Trophoblast cell (in vitro differentiated cells and primary cell): ENCODE measurements at regions not wholly inside any gene's neighbourhood (a gene's known extent, or its start where the extent isn't known, plus 50 kb on each side); places are given as distances from the start of the nearest gene placed in this dataset.

Experiments
- DNase-seq, 2 donors: peaks; one replicate each; pipeline ENCODE4 v3.0.0-alpha.2; 2016
- H2AFZ ChIP-seq: 2 replicates; pipeline ENCODE4 v1.6.1; 2013; ENCODE audit warnings: low read length, moderate library complexity, mild to moderate bottlenecking; ENCODE audit not compliant: insufficient read depth, poor library complexity
- H2AK5ac ChIP-seq: 2 replicates; pipeline ENCODE4 v1.6.1; 2013; ENCODE audit warnings: mild to moderate bottlenecking, low read length
- H2BK120ac ChIP-seq: 2 replicates; pipeline ENCODE4 v1.6.1; 2013; ENCODE audit warnings: low read length, mild to moderate bottlenecking, moderate library complexity; ENCODE audit not compliant: insufficient read depth, poor library complexity
- H2BK12ac ChIP-seq: 2 replicates; pipeline ENCODE4 v1.6.1; 2013; ENCODE audit warnings: mild to moderate bottlenecking, low read length, moderate library complexity
- H2BK5ac ChIP-seq: 2 replicates; pipeline ENCODE4 v1.6.1; 2013; ENCODE audit warnings: low read length, low read depth, moderate library complexity, mild to moderate bottlenecking; ENCODE audit not compliant: poor library complexity
- H3K14ac ChIP-seq: 2 replicates; pipeline ENCODE4 v1.6.1; 2013; ENCODE audit warnings: mild to moderate bottlenecking, low read length
- H3K18ac ChIP-seq: 2 replicates; pipeline ENCODE4 v1.6.1; 2013; ENCODE audit warnings: mild to moderate bottlenecking, low read length
- H3K23ac ChIP-seq: 2 replicates; pipeline ENCODE4 v1.6.1; 2013; ENCODE audit warnings: low read length
- H3K27ac ChIP-seq: 2 replicates; pipeline ENCODE4 v1.5.1; 2013; ENCODE audit warnings: low read depth, mild to moderate bottlenecking, inconsistent platforms, low read length, moderate library complexity
- H3K27me3 ChIP-seq: 2 replicates; pipeline ENCODE4 v1.6.1; 2013; ENCODE audit warnings: inconsistent platforms, mild to moderate bottlenecking, low read length, moderate library complexity; ENCODE audit not compliant: insufficient read depth
- H3K36me3 ChIP-seq, 2 experiments: 1 replicate in 1 of 2; 2 replicates in 1 of 2; pipeline ENCODE4 v1.6.1; 2013; ENCODE audit warnings: low read length in 2 of 2, mild to moderate bottlenecking in 2 of 2, moderate library complexity in 1 of 2; ENCODE audit not compliant: insufficient read depth in 2 of 2, control insufficient read depth in 1 of 2
- H3K4ac ChIP-seq: 2 replicates; pipeline ENCODE4 v1.6.1; 2013; ENCODE audit warnings: low read depth, mild to moderate bottlenecking, low read length, moderate library complexity
- H3K4me1 ChIP-seq, 2 experiments: 1 replicate in 1 of 2; 2 replicates in 1 of 2; pipeline ENCODE4 v1.6.1; 2013; ENCODE audit warnings: low read length in 2 of 2, mild to moderate bottlenecking in 2 of 2, moderate library complexity in 1 of 2; ENCODE audit not compliant: insufficient read depth in 2 of 2, control insufficient read depth in 1 of 2
- H3K4me2 ChIP-seq: 2 replicates; pipeline ENCODE4 v1.6.1; 2013; ENCODE audit warnings: inconsistent platforms, mild to moderate bottlenecking, low read length, moderate library complexity
- H3K4me3 ChIP-seq: 2 replicates; pipeline ENCODE4 v1.5.1; 2013; ENCODE audit warnings: mild to moderate bottlenecking, low read depth, low read length, inconsistent platforms
- H3K79me1 ChIP-seq: one replicate; pipeline ENCODE4 v1.6.1; 2013; ENCODE audit warnings: low read length
- H3K79me2 ChIP-seq: 2 replicates; pipeline ENCODE4 v1.6.1; 2013; ENCODE audit warnings: low read length, mild to moderate bottlenecking; ENCODE audit not compliant: control insufficient read depth, insufficient read depth, poor library complexity
- H3K9ac ChIP-seq: 2 replicates; pipeline ENCODE4 v1.6.1; 2013; ENCODE audit warnings: mild to moderate bottlenecking, low read length
- H3K9me3 ChIP-seq: 2 replicates; pipeline ENCODE4 v1.6.1; 2013; ENCODE audit warnings: low read depth, mild to moderate bottlenecking, control low read depth, inconsistent platforms, low read length; ENCODE audit not compliant: insufficient read depth
- H4K12ac ChIP-seq: 2 replicates; pipeline ENCODE4 v1.6.1; 2013; ENCODE audit warnings: low read depth, mild to moderate bottlenecking, low read length, moderate library complexity
- H4K8ac ChIP-seq: 2 replicates; pipeline ENCODE4 v1.6.1; 2013; ENCODE audit warnings: low read depth, mild to moderate bottlenecking, low read length, moderate library complexity
- H4K91ac ChIP-seq: one replicate; pipeline ENCODE4 v1.6.1; 2013; ENCODE audit warnings: low read depth, mild to moderate bottlenecking, low read length, moderate library complexity
- WGBS: extraction: QIAGEN DNeasy Blood & Tissue Kit; methylation state at CpG from one replicate; pipeline ENCODE4 v1.1.7; 2013; ENCODE audit warnings: missing lambda C conversion rate; ENCODE audit not compliant: insufficient read length, insufficient coverage; ENCODE audit errors: extremely low coverage; 5-methylcytosine and 5-hydroxymethylcytosine counted together

- H3K14ac ChIP-seq, result no peak overlapping the region
- no peaks in the 10 kb centered on the region for H3K27me3 ChIP-seq
- H2BK12ac ChIP-seq, result no peak overlapping the region
- no peaks in the 10 kb centered on the region for H3K36me3 ChIP-seq
- H3K4me2 ChIP-seq, result no peak overlapping the region
- H4K8ac ChIP-seq, result no peak overlapping the region
- H3K4ac ChIP-seq, result no peak overlapping the region
- no peak overlapping the region for H2AK5ac ChIP-seq
- no peak overlapping the region for H3K27ac ChIP-seq
- no CpG with 5 or more reads among the region's 3 CpGs for WGBS
- no peak overlapping the region for H4K12ac ChIP-seq
- no peak overlapping the region for H2BK120ac ChIP-seq
- no peaks in the 10 kb centered on the region for H3K79me1 ChIP-seq
- no peak overlapping the region for H3K23ac ChIP-seq
- H2BK5ac ChIP-seq, result no peak overlapping the region
- H2AFZ ChIP-seq, result no peak overlapping the region
- DNase-seq, result no peak
- no peaks in the 10 kb centered on the region for H3K4me1 ChIP-seq
- no peak overlapping the region for H4K91ac ChIP-seq
- no peak overlapping the region for H3K9ac ChIP-seq
- no peaks in the 10 kb centered on the region for H3K79me2 ChIP-seq
- no peak overlapping the region for H3K4me3 ChIP-seq
- H3K9me3 ChIP-seq, result no peaks in the 10 kb centered on the region
- no peak overlapping the region for H3K18ac ChIP-seq
Measured at GRCh38 chr5:143888912-143889311, 77.0 kb downstream of the HMHB1 start.

DNA sequence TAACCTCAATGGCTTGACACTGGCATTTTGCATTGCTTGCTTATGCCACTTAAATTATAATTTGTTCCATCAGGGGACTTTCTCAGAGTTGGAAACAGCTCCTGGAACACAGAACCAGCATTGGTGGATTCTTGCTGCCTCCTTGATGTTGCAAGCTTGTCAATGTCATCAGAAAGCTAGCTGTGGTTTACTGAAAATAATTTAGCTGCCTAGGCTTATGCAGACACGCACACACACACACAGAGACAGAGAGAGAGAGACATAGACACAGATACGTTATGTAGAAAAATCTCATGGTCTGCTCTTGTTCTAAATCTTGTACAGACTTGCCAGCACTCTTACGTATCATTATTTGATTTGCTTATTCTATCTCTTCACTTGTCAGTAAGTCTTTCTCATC lies 78.0 kb downstream of the HMHB1 start:
- no peak overlapping the region for H4K91ac ChIP-seq
- WGBS, result no CpG with 5 or more reads among the region's 3 CpGs
- H3K27me3 ChIP-seq, result no peaks in the 10 kb centered on the region
- H4K8ac ChIP-seq, result no peak overlapping the region
- H3K27ac ChIP-seq, result no peak overlapping the region
- no peaks in the 10 kb centered on the region for H3K4me1 ChIP-seq
- no peak overlapping the region for H2BK5ac ChIP-seq
- no peaks in the 10 kb centered on the region for H3K79me1 ChIP-seq
- no peak overlapping the region for H2AK5ac ChIP-seq
- DNase-seq, result peak; percentile 19 to 41
- H3K9me3 ChIP-seq, result no peaks in the 10 kb centered on the region
- H3K36me3 ChIP-seq, result no peaks in the 10 kb centered on the region
- no peak overlapping the region for H3K18ac ChIP-seq
- no peak overlapping the region for H2BK120ac ChIP-seq
- no peak overlapping the region for H3K9ac ChIP-seq
- no peak overlapping the region for H3K4me3 ChIP-seq
- no peak overlapping the region for H2AFZ ChIP-seq
- no peak overlapping the region for H3K14ac ChIP-seq
- H2BK12ac ChIP-seq, result no peak overlapping the region
- H3K23ac ChIP-seq, result no peak overlapping the region
- H4K12ac ChIP-seq, result no peak overlapping the region
- no peaks in the 10 kb centered on the region for H3K79me2 ChIP-seq
- no peak overlapping the region for H3K4ac ChIP-seq
- no peak overlapping the region for H3K4me2 ChIP-seq

- Histone ChIP-seq H2AK5ac (no peak overlapping the region), H2AFZ (no peak overlapping the region), H3K79me1 (no peaks in the 10 kb centered on the region), H3K4me2 (no peak overlapping the region), H3K36me3 (no peaks in the 10 kb centered on the region), H3K27ac (no peak overlapping the region), H3K79me2 (no peaks in the 10 kb centered on the region), H3K4me1 (no peaks in the 10 kb centered on the region), H2BK5ac (no peak overlapping the region), H3K23ac (no peak overlapping the region), H3K4ac (no peak overlapping the region), H2BK120ac (no peak overlapping the region), H3K9ac (no peak overlapping the region), H3K9me3 (no peaks in the 10 kb centered on the region), H4K12ac (no peak overlapping the region), H3K18ac (no peak overlapping the region), H4K91ac (no peak overlapping the region), H2BK12ac (no peak overlapping the region), H3K27me3 (no peaks in the 10 kb centered on the region), H4K8ac (no peak overlapping the region), H3K4me3 (no peak overlapping the region), H3K14ac (no peak overlapping the region)
- no peak for DNase-seq
- no CpG with 5 or more reads among the region's 3 CpGs for WGBS
Measured at GRCh38 chr5:143890487-143890886, 78.5 kb downstream of the HMHB1 start.

GRCh38 chr5:143892271-143892670 lies 80.3 kb downstream of the HMHB1 start:
- no peaks in the 10 kb centered on the region for H3K4me1 ChIP-seq
- no peak overlapping the region for H3K4ac ChIP-seq
- H2BK12ac ChIP-seq, result no peak overlapping the region
- no peaks in the 10 kb centered on the region for H3K27me3 ChIP-seq
- no peak overlapping the region for H3K9ac ChIP-seq
- no peak overlapping the region for H4K91ac ChIP-seq
- H3K36me3 ChIP-seq, result no peaks in the 10 kb centered on the region
- no peak overlapping the region for H2BK5ac ChIP-seq
- H2AK5ac ChIP-seq, result no peak overlapping the region
- DNase-seq, result no peak
- H4K8ac ChIP-seq, result no peak overlapping the region
- H3K9me3 ChIP-seq, result no peaks in the 10 kb centered on the region
- H3K4me2 ChIP-seq, result no peak overlapping the region
- H3K27ac ChIP-seq, result no peak overlapping the region
- no peak overlapping the region for H3K23ac ChIP-seq
- no peaks in the 10 kb centered on the region for H3K79me1 ChIP-seq
- no peak overlapping the region for H4K12ac ChIP-seq
- no peak overlapping the region for H3K4me3 ChIP-seq
- no peak overlapping the region for H2BK120ac ChIP-seq
- H3K18ac ChIP-seq, result no peak overlapping the region
- H3K14ac ChIP-seq, result no peak overlapping the region
- WGBS, result no CpG with 5 or more reads among the region's 1 CpG
- no peaks in the 10 kb centered on the region for H3K79me2 ChIP-seq
- H2AFZ ChIP-seq, result no peak overlapping the region
